GM12873 (cell line): ENCODE measurements at regions not wholly inside any gene's neighbourhood (a gene's known extent, or its start where the extent isn't known, plus 50 kb on each side); places are given as distances from the start of the nearest gene placed in this dataset.

Experiments
- CTCF ChIP-seq: IDR thresholded peaks from 2 replicates; pipeline ENCODE4 v1.5.1; 2012; ENCODE audit warnings: low read depth, mild to moderate bottlenecking, moderate library complexity, low read length, control low read depth; ENCODE audit not compliant: insufficient read depth; ENCODE audit errors: missing control alignments

GRCh38 chr12:69007101-69007854 lies 74.3 kb upstream of the CPM start:
- TF ChIP-seq CTCF, result no peak

- TF ChIP-seq CTCF, result no peak
Measured at GRCh38 chr12:69007855-69008351, 74.9 kb upstream of the CPM start.

GRCh38 chr12:69008520-69008919 lies 75.5 kb upstream of the CPM start:
- no peak for TF ChIP-seq CTCF

- TF ChIP-seq CTCF, result no peak
Measured at GRCh38 chr12:69014047-69014446, 81.1 kb upstream of the CPM start.

GRCh38 chr12:69015017-69015416 lies 82.0 kb upstream of the CPM start:
- TF ChIP-seq CTCF, result no peak

- no peak for TF ChIP-seq CTCF
Measured at GRCh38 chr12:69015831-69016230, 82.9 kb upstream of the CPM start.

- no peak for TF ChIP-seq CTCF
Measured at GRCh38 chr12:69019082-69019481, 86.1 kb upstream of the CPM start.
